ENCODE measurements at regions not wholly inside any gene's neighbourhood (a gene's known extent, or its start where the extent isn't known, plus 50 kb on each side); places are given as distances from the start of the nearest gene placed in this dataset.

GRCh38 chr9:89739511-89739910 lies 134.7 kb downstream of the GADD45G start:
- FAIRE-seq, result no peak

More at GRCh38 chr9:89739511-89739910, 134.7 kb downstream of the GADD45G start:
- 85% methylated on average over 4 of the region's 4 CpGs; no CpG with 5 or more reads in 1 of the 2 experiments for WGBS, 2 experiments (ENCODE audit: extremely low coverage in 1 of 2, insufficient coverage in 1 of 2, insufficient read length in 1 of 2, insufficient replicate concordance in 2 of 2, low coverage in 1 of 2, low lambda C conversion rate in 2 of 2, missing lambda C conversion rate in 1 of 2)
- Histone ChIP-seq H2AK5ac (ENCODE audit: low read depth, low read length) (no peak overlapping the region), H3K23me2 (ENCODE audit: low read depth, low read length) (no peaks in the 10 kb centered on the region), H2BK5ac (ENCODE audit: low read depth, low read length) (no peak overlapping the region), H3K4me3 (ENCODE audit: extremely low read depth in 1 of 4, insufficient read depth in 2 of 4, low read depth in 3 of 4, low read length in 4 of 4) (no peak overlapping the region), H3K4me1 (replicated peaks in 1 of 4; ENCODE audit: control insufficient read depth in 3 of 4, insufficient read depth in 4 of 4, low read length in 3 of 4) (peaks cover 0 to 13% (median under 1%) of the 10 kb centered on the region in 4 experiments; a peak in 6 of 7 replicates), H2AFZ (ENCODE audit: low read length) (no peak overlapping the region), H4K20me1 (replicated peaks in 1 of 2; ENCODE audit: control insufficient read depth in 1 of 2, insufficient read depth in 2 of 2, low read length in 2 of 2) (no peaks in the 10 kb centered on the region), H2BK12ac (ENCODE audit: low read depth, low read length) (no peak overlapping the region), H3K18ac (ENCODE audit: extremely low read depth, low read length) (no peak overlapping the region), H3K14ac (ENCODE audit: insufficient read length) (no peak overlapping the region), H4K8ac (ENCODE audit: extremely low read depth, insufficient read depth, low read length) (no peak overlapping the region), H2BK120ac (replicated peaks; ENCODE audit: low read depth, low read length) (no peak overlapping the region), H3K79me2 (ENCODE audit: control insufficient read depth in 1 of 2, insufficient read depth in 2 of 2, low read length in 2 of 2) (no peaks in the 10 kb centered on the region), H3K23ac (ENCODE audit: insufficient read length) (no peak overlapping the region), H4K5ac (ENCODE audit: insufficient read length, low read depth, low read length) (no peak overlapping the region), H2BK20ac (ENCODE audit: low read length) (no peak overlapping the region), H3K79me1 (ENCODE audit: low read depth, low read length) (no peaks in the 10 kb centered on the region), H3K4ac (replicated peaks; ENCODE audit: insufficient read length, low read depth, low read length) (no peak overlapping the region), H3K27me3 (replicated peaks in 1 of 4; ENCODE audit: control insufficient read depth in 3 of 4, extremely low read depth in 1 of 4, insufficient read depth in 3 of 4, low read length in 3 of 4) (no peaks in the 10 kb centered on the region), H3K36me3 (ENCODE audit: control insufficient read depth in 2 of 4, insufficient read depth in 4 of 4, low read length in 3 of 4) (no peaks in the 10 kb centered on the region), H3K4me2 (ENCODE audit: insufficient read depth in 1 of 2, low read depth in 2 of 2, low read length in 2 of 2) (no peak overlapping the region), H2BK15ac (ENCODE audit: low read length) (no peak overlapping the region), H3K56ac (replicated peaks; ENCODE audit: insufficient read length, low read depth, low read length) (no peak overlapping the region), H4K91ac (replicated peaks; ENCODE audit: insufficient read length, low read length) (no peak overlapping the region), H3K9me3 (ENCODE audit: insufficient read depth in 2 of 2, low read depth in 1 of 2, low read length in 1 of 2) (no peaks in the 10 kb centered on the region), H3K9ac (replicated peaks in 1 of 4; ENCODE audit: extremely low read depth in 1 of 4, low read depth in 3 of 4, low read length in 3 of 4) (no peak overlapping the region), H3K27ac (ENCODE audit: low read depth, low read length) (no peak overlapping the region)
- ChIA-PET POLR2A (ENCODE audit: partially characterized antibody) (interaction anchor here (0.8 kb wide), 1 partner anchor 135 kb away, joined by 3 read pairs; the partner anchor contains the start of gene GADD45G), CTCF (ENCODE audit: partially characterized antibody) (interaction anchor here (0.6 to 4.7 kb wide), 18 partner anchors 11 to 360 kb away, joined by 3 to 37 read pairs (median 3); partner anchors contain the start of gene GADD45G)
- TF ChIP-seq EZH2 (IDR thresholded peaks at IDR 0.05; ENCODE audit: low read depth, low read length, severe bottlenecking), result no peak
- TF ChIP-seq JUND (IDR thresholded peaks at IDR 0.05; ENCODE audit: low read length), result no peak
- no peak for TF ChIP-seq MAFK (IDR thresholded peaks at IDR 0.05; ENCODE audit: low read depth, low read length)
- TF ChIP-seq SP1 (IDR thresholded peaks at IDR 0.05; ENCODE audit: low read depth, low read length), result no peak
- TF ChIP-seq TAF7 (optimal IDR thresholded peaks at IDR 0.05; ENCODE audit: borderline replicate concordance, low read depth, low read length), result no peak
- no peak for TF ChIP-seq KDM1A (IDR thresholded peaks at IDR 0.05; ENCODE audit: borderline replicate concordance, low read length)
- no peak for TF ChIP-seq EGR1 (IDR thresholded peaks at IDR 0.05; ENCODE audit: borderline replicate concordance, low read depth, low read length)
- no peak for TF ChIP-seq BRCA1 (IDR thresholded peaks at IDR 0.05; ENCODE audit: low read depth, low read length)
- no peak for TF ChIP-seq NRF1 (IDR thresholded peaks at IDR 0.05; ENCODE audit: low read depth, low read length)
- TF ChIP-seq KDM4A (IDR thresholded peaks at IDR 0.05; ENCODE audit: low read depth, low read length, severe bottlenecking), result no peak
- no peak for TF ChIP-seq RNF2 (IDR thresholded peaks at IDR 0.05; ENCODE audit: borderline replicate concordance, low read depth, low read length, missing control alignments, poor library complexity, severe bottlenecking)
- TF ChIP-seq BCL11A (IDR thresholded peaks at IDR 0.05; ENCODE audit: low read depth in 2 of 2, low read length in 2 of 2), result no peak
- no peak for TF ChIP-seq TCF12 (IDR thresholded peaks at IDR 0.05; ENCODE audit: low read depth, low read length)
- DNase-seq (ENCODE audit: low read depth in 1 of 2, low spot score in 2 of 2), result no peak

All from H1 (cell line).